Dedifferentiated amniotic fluid mesenchymal stem cell (primary cell): ENCODE measurements at regions not wholly inside any gene's neighbourhood (a gene's known extent, or its start where the extent isn't known, plus 50 kb on each side); places are given as distances from the start of the nearest gene placed in this dataset.
A peak's percentile ranks its signal among the peaks of the same experiment; 100 is the strongest.
"Not testable (repeated sequence)": the region's sequence is repeated elsewhere in the genome, so short reads cannot be mapped to it uniquely, and the experiment has no call there.

Source experiments
- DNase-seq: peaks from one replicate; pipeline ENCODE4 v3.0.0-alpha.2; 2016; ENCODE audit errors: extremely low spot score

- no peak for DNase-seq
These were observed 304.5 kb upstream of the DIPK2B start for GRCh38 chrX:45505214-45505613.

GRCh38 chrX:45503787-45504362 is 303.2 kb upstream of the DIPK2B start:
- DNase-seq: not testable (repeated sequence)

- no peak for DNase-seq
These were observed 301.7 kb upstream of the DIPK2B start for GRCh38 chrX:45502396-45502795.

- no peak for DNase-seq
These were observed 296.6 kb upstream of the DIPK2B start for GRCh38 chrX:45497290-45497689.

GRCh38 chrX:45485719-45486118 is 285.0 kb upstream of the DIPK2B start:
- no peak for DNase-seq

GRCh38 chrX:45479835-45480422 is 279.3 kb upstream of the DIPK2B start:
- peak; percentile 75 for DNase-seq

GRCh38 chrX:45479196-45479834 is 278.6 kb upstream of the DIPK2B start:
- peak; percentile 81 for DNase-seq

- peak; percentile 65 for DNase-seq
These were observed 272.3 kb upstream of the DIPK2B start for GRCh38 chrX:45472968-45473367.

GRCh38 chrX:45467537-45467936 is 266.9 kb upstream of the DIPK2B start:
- not testable (repeated sequence) for DNase-seq

- DNase-seq: not testable (repeated sequence)
These were observed 255.1 kb upstream of the DIPK2B start for GRCh38 chrX:45455732-45456131.

GRCh38 chrX:45454290-45454689 is 253.6 kb upstream of the DIPK2B start:
- DNase-seq: no peak

GRCh38 chrX:45449982-45450381 is 249.3 kb upstream of the DIPK2B start:
- no peak for DNase-seq

- DNase-seq: no peak
These were observed 247.3 kb upstream of the DIPK2B start for GRCh38 chrX:45447995-45448394.

GRCh38 chrX:45447331-45447730 is 246.7 kb upstream of the DIPK2B start:
- no peak for DNase-seq

- DNase-seq: peak; percentile 64
These were observed 245.2 kb upstream of the DIPK2B start for GRCh38 chrX:45445745-45446412.

- no peak for DNase-seq
These were observed 236.5 kb upstream of the DIPK2B start for GRCh38 chrX:45437186-45437585.

- no peak for DNase-seq
These were observed 234.8 kb upstream of the DIPK2B start for GRCh38 chrX:45435481-45435880.

- no peak for DNase-seq
These were observed 233.6 kb upstream of the DIPK2B start for GRCh38 chrX:45434231-45434630.

GRCh38 chrX:45428831-45429230 is 228.2 kb upstream of the DIPK2B start:
- no peak for DNase-seq

GRCh38 chrX:45424326-45424725 is 223.7 kb upstream of the DIPK2B start:
- DNase-seq: no peak

GRCh38 chrX:45422216-45422925 is 221.7 kb upstream of the DIPK2B start:
- DNase-seq: no peak

GRCh38 chrX:45421806-45422205 is 221.1 kb upstream of the DIPK2B start:
- DNase-seq: no peak
